ENCODE measurements at regions not wholly inside any gene's neighbourhood (a gene's known extent, or its start where the extent isn't known, plus 50 kb on each side); places are given as distances from the start of the nearest gene placed in this dataset.

DNA sequence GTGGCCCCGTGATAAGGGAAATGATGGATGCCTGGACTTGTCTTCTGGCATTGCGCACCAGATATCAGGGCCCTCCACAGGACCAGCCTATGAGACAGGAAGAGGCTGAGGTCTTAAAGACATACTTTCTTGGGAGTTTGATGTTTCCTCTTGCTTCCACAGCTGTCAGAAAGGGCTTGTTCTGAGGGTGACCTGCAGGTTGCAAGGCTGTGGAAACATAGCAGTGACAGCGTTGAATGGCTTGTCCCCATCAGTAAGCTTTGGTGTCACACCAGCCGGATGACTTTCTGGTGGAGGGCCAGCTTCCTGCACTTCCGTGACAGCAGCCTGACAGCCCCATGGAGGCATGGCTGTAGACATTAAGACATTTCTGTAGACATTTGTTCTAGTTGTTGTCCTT, 143.2 kb downstream of the C9orf152 start:
- no peak for DNase-seq

DNA sequence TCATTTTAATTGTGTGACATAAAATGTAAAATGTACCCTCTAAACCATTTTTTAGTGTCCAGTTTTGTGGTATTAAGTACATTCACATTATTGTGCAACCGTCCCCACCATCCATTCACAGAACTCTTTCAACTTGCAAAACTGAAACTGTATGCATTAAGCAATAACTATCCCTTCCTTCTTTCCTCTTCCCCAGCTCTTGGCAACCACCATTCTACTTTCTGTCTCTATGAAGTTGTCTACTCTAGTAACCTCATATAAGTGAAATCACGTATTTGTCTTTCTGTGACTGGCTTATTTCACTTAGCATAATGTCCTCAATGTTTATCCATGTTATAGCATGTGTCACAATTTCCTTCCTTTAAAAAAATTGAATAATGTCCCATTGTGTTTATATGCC, 142.4 kb downstream of the C9orf152 start:
- DNase-seq, result no peak

DNA sequence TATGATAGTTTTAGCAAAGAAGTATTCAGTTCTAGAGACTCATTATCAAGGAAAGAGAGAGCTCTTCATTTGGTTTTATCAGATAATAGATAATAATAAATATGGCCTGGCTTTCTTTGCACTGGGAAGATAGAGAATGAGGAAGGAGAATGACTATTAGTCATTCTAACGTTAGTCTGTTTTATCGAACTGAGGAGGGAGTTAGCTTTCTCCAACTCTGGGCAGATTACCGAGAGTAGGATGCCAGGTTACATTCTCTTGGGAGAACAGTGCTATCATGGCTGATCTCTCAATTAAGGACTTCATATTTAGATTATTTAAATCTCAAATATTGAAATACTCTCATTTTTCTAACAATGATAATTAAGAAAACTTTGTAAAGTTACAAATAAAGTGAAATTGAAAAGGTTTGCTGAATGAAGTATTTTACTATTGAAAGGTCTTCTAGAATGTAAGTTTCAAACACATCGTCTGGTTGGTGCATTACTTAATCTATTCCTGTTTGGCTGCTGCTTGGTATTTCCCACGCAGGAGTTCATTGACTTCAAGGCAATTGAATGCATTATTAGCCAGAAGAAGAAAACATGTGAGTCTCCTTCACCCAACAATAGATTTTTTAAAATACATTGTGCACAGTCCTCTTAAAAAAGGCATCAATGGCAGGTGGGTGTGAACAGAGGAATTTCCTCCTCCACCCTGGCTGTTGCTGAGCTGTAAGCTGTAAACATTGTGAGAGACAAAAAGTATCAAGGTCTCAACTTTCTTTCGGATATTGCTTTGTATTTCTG, 140.8 kb downstream of the C9orf152 start:
- no peak for DNase-seq

DNA sequence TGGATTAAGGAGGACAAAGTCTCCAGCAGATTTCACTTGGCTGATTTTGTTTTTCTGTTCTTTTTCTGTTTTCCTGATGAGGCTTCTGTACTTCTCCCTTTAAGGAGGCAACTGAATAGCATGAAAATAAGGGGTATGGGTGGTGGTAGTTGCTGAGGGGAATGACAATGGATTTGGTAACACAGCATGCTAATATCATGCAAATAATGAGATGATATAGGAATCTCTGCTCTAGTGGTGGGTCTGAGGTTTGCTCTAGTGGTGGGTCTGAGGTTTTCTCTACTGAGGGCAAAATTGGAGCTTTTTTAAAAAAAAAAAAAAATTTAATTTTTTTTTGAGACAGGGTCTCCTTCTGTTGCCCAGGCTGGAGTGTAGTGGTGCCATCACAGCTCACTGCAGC, 139.7 kb downstream of the C9orf152 start:
- no peak for DNase-seq

DNA sequence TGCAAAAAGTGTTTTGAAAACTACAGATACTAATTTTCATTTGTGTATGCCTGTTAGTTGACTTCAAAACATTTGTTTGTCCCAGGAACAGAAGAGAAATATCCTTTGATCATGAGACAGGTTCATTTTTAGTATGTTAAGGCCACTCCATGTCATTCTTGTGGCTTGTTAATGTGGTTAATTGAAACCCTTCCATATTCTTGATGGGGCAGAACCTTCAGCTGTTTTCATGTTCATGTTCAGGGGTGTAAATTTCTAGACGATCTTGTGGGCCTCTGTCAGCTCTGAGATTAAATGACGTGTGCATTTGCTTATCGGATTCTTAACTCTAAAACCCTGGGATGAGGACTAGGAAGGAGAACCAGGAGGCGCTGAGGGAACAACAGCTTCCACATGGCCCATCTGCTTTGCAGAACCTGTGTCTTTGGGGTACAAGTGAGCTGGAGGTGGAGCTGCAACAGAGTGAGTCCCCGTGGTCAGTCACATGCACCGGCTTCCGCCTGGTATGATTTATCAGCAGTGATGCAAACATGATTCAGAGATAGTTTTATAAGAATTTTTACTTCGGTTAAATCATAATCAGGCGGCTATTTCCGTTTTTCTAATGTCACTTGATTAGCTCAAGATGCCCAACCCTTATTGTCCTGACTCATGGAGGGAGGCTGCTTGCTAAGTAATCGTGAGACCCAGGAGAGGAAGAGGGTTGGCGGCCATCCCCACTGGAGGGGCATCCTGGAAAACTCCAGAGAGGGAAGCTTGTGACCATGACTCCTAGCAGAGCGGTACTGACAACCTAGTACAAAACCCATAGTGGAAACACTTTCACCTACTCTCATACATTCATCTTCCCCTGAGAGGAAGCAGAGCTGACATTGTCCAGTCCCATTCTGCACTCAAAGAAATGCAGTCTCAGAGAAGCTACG, 138.4 kb downstream of the C9orf152 start:
- no peak for DNase-seq

DNA sequence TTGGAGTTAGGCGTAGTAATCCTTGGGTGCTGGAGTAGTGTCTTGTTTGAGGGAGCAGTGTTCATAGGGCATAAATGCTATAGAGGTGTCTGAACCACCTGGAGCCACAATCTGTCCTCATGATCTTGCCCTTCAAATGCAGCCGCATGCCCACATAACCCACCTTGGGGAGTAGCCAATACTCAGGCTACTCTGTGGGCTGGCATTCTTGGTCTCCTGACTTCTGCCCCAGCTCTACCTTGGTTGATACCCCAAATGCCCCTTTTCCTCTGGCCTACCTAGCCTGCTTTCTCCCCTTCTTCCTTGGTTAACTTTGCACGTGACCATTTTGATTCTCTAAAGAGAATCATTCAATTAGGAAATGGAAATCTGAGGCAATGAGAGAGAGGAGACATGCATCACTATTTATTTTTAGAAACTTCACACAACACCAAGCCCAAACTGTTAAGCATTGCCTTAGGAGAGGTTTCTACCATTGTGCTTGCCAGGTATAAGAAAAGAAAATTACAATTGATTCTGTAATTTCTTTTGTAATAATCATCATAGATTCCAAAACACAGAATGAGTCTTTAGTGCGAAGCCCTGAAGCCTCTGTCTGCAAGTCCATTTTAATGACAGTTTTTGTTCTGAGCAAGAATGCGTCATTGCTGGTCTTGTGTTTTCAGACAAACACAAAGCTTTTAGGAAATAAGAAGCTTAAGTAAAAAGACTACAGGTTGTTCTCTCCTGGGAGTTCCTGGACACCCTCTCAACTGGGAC, 135.2 kb downstream of the C9orf152 start:
- DNase-seq, result no peak

DNA sequence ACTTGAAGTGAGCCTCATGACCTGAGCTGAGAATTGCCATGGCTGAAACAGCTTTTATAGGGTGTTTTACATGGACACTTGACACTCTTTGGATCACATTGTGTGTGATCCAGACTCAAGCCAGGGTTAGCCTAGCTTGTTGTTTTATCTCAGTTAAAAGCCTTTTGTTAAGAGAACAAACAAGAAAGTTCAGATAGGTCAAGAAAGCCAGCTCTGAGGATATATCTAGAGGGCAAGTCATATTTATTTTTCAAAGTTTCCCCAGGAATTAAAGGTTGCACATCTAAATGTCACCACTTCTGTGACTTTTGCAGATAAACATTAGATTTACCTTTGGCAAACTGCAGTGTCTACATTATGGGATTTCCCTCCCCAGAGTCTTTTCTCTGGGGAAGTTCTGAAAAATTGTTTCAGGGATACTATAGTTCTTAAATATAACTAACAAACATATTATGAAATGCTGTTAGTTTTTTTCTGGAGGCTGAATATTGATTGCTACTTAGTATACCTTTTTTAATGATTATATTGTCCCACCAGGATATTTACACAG, 134.5 kb downstream of the C9orf152 start:
- no peak for DNase-seq

DNA sequence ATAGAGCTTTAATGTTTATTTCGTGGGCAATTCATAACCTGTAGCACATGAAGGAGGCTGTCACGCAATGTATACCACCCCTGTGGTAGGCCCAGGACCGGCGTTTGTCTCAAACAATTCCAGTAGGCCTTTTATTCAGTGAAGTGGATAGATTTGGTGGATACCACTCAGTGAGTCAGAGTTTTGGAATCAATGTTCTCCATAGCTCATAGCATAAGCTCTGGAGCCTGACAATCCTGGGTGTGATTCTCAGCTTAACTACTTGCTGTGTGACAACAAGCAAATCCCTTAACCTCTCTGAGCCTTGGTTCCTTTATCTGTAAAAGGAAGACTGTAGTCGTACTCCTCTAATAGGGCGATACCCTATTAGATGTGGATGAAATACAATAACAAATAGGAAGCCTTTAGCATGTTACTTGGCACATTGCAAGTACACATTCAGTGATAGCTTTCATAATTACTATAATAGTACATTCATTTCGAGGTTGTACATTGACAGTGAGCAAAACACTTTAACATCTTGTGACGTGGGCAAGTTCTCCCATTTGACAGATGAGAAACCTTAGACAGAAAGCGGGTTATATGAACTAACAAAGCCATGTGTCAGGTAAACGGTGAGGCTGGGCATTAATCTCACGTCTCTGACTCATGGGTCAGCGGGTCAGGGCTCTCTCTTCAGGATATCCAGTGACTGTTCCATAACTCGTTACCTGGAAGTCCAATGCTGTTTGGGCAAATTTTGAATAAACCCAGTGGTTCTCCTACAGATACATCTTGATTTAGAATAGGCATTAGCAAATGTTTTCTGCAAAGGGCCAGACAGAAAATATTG, 130.8 kb downstream of the C9orf152 start:
- DNase-seq, result no peak

DNA sequence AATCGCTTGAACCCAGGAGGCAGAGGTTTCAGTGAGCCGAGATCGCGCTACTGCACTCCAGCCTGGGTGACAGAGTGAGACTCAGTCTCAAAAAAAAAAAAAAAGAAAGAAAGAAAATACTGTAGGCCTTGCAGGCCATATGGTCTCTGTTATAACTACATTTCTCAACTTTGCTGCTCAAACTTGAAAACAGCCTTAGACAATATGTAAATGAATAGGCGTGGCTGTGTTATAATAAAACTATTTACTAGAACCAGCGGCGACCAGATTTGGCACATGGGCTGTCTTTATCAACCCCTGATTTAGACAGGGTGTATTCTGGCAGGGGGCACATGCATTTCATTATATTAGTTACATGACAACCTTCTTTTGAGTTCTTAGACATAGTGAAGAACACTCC, 130.0 kb downstream of the C9orf152 start:
- DNase-seq, result no peak

DNA sequence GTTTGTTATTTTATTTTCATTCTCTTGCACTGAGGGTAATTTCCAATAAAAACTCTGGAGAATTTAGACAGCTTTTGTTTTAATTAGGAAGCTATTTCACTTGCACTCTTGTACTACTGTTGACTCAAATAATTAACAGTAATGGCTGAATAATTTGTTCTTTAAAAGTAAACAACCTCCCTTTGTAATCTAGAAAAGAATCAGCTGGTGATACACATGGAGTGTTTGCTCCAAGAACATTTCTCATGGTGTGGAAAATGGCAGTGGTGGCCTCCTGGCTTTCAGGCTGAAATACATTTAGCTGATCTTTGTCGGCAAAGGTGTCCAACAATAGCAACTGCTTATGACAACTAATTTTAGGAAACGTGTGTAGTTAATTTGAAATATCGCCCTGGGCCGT, 129.4 kb downstream of the C9orf152 start:
- no peak for DNase-seq

DNA sequence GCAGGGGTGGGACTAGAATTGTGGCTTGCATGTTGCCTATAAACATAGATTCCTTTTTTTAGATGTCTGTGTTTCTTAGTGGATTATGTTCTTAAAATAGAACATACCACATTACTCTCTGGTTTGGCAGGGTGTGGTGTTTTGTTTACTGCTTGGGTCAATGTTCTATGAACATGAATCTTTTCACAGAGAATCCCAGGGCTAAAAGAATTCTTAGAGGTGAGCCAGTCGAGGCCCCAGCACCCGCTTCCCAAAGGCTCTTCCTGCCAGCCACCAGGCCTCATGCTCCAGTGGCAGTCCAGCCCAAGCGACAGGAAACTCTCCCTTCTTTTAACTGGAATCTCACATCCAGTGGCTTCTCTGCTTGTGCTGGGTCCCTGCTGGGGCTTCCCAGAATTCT, 126.6 kb downstream of the C9orf152 start:
- no peak for DNase-seq

DNA sequence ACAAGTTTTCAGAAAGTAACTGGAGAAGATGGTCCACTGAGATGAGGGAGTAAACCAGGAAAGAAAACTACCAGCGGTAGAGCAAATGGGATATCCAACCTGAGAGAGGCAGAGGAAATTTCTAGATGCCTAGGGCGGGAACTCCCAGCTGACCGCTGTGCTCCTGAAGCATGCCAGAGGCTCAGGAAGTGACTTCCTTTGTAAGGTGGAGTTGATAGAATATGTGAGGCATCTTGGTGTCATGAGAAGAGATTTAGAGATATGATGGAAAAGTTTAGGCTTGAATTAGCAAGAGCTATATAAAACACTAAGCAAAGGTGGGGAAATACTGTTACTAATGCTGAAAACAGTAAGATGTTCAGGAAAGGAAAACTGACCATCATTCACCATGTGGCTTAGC, 124.1 kb downstream of the C9orf152 start:
- no peak for DNase-seq

DNA sequence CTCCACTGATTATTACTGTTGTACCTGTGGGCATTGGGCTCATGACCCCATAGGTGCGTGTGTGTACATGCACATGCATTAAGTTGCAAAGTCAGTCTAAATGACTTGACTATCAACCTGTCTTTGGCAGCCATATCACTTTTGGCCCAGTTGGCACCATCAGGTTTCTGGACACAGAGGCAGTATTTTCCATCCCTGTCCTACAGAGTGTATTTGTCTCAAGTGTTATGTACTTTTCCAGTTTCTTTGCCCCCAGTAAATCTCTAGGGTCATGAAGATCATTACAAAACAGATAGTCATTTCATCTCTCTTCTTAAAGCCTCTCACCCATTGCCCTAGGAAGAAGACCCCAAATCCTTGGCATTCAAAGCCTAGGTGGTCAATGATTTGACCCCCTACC, 121.4 kb downstream of the C9orf152 start:
- no peak for DNase-seq

DNA sequence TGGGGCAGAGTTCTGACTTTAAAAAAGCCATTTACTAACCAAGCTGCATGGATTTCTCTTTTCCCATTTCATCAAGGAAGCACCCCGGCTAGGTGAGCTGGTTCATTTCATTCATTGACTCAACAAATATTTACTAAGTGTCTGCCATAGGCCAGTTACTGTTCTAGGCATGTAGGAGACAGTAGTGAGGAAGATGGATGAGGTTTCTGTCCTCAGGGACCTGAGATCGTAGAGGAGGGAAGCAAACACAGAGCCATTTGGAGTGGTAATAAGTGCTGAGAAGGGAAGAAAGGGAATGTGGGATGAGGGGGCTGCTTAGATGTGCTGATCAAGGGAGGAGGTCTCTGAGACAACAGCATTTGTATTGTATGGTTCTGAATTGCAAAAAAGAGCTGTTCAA, 120.4 kb downstream of the C9orf152 start:
- no peak for DNase-seq

DNA sequence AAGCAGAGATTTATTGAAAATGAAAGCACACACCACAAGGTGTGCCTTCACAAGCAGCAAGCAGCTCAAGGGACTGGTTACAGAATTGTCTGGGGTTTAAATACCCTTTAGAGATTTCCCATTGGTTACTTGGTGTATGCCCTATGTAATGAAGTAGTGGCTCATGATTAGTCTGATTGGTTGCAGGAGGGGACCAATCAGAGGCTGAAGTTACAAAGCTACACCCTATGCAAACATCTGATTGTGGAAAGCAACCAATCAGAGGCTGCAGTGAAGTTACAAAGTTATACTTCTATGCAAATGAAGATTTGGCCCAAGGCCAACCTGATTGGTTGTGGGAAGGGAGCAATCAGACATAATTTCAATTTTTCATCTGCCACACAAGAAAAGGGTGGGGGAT, 119.9 kb downstream of the C9orf152 start:
- no peak for DNase-seq

DNA sequence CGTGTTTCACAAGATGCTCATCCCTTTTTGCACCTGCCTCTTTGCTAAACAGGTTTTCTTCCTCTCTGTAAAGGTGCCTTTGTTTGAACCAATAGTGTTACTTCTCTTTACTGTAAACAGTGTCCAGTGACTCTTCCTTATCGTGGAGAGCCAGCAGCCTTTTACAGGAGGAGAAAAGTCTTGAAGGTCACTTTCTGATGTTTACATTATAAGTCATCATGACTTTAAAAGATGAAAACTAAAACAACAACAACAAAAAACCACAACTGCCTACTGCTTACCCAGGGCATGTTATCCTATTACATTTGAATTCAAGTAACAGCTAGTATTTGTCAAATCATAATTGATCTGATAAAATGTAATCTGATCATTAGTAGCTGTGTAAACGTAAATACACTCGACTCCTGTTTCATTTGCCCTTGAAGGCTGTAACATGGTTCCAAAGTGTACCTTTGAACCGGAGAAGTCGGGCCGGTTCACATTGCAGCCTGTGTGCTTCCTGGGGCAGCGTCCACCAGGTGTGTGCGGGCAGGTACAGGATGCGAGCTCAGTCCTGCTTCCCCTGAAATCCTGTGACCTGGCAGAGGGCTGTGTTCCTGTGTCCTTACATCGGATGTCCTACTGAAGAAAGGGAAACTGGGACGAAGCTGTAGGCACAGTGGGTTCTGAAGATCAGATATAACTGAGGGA, 118.1 kb downstream of the C9orf152 start:
- no peak for DNase-seq

DNA sequence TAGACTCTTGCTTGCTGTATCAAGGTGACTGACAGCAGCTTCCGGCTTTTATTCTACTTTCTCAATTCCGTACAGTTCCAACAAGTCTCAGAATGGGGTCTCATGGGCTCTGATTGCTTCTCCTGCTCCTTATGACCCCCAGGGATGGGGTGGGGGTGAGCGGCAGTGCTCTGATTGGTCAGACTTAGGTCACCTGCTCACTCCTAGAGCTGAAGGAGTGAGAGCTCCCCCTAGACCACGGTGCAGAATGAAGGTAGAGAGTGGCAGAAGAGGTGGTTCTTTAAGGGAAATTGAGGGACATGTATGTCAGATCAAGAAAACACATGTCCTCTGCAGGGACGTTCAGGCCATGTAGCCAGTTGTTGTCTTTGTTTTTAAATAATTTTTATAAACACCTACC, 115.2 kb downstream of the C9orf152 start:
- no peak for DNase-seq

DNA sequence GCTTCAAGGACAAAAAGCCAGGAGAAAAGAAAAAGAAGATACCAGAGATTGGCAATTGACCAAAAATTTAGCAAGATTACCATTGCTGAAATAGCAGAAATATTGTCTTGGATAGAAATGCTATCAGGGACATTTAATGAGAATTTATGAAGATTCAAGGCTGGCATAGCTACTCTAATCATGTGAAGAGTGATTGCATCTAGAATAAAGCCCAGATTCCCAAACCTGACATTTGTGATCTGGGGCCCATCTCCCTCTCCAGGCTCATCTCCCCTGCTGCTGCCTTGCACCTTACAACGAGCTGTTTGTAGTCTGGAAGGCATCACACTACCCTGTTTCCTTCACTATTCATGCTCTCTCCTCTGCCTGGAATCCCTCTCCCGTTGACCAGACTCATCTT, 114.5 kb downstream of the C9orf152 start:
- no peak for DNase-seq

DNA sequence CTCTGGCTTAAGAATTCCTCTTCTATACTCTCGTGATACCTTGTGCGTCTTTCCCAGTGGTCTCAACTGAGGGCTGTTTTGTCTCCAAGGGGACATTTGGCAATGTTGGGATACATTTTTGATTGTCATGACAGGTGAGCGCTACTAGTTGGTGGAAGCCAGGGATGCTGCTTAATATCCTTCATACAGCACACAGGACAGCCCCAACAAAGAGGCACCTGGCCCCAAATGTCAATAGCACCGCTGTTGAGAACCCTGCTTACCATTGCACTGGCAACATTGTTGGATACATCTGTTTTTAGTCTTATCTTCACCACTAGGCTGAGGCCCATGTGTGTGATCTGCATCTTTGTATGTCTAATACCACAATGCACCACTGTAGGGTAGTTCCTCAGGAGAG, 114.1 kb downstream of the C9orf152 start:
- DNase-seq, result no peak

DNA sequence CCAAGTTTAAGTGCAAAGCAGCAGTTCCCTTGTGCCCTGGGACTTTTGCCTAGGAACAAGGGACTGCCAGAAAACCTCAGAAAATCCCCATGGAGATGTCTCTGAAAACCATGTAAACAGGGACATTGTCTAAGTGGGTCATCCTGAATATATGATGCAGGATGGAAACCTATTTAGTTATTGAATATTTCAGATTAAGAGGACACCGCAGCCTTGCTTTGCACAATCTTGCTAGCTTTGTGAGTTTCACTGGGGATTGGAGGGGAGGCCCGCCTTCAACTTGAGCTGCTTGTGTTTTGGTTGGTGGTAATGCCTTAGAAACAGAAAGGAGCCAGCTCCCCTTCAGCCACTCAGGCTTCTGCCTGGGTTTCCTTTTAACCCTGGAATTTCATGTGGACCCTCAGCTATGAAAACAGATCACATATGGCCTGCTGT, 112.8 kb downstream of the C9orf152 start:
- DNase-seq, result no peak

DNA sequence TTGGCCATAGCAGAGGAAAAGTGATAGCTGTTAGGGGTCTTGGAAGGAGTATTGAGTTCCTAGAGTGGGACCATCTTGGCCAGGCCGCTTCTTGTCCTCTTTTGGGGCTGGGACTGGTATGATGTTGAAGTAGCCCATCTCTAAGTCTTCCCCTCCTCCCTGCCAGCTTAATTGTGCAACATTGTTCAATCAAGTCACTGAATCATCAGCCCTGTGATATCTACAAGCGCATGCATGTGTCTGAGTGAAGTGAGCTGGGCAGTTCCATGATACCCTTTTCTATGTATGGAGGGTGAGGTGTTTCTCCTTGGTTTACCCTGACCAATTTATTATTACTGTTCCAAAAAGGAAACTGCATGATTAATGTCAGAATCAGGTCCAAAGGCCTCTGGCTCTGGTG, 112.2 kb downstream of the C9orf152 start:
- no peak for DNase-seq
